WI38 (cell line): ENCODE measurements at regions not wholly inside any gene's neighbourhood (a gene's known extent, or its start where the extent isn't known, plus 50 kb on each side); places are given as distances from the start of the nearest gene placed in this dataset.

Experiments
- H3K4me3 ChIP-seq: 2 replicates; pipeline ENCODE4 v1.5.1; 2011; ENCODE audit warnings: low read depth, mild to moderate bottlenecking, control low read depth, low read length
- CTCF ChIP-seq: IDR thresholded peaks from 2 replicates; pipeline ENCODE4 v1.5.1; 2012; ENCODE audit warnings: low read depth, mild to moderate bottlenecking, control low read depth, low read length

- no peak for TF ChIP-seq CTCF
- H3K4me3 ChIP-seq = no peak overlapping the region
Observed at GRCh38 chr3:162994165-162994564, 1497.6 kb downstream of the OTOL1 start.

- no peak for TF ChIP-seq CTCF
Observed at GRCh38 chr3:162996368-162996767, 1499.8 kb downstream of the OTOL1 start.

GRCh38 chr3:162998205-162998604 is 1501.6 kb downstream of the OTOL1 start:
- H3K4me3 ChIP-seq = no peak overlapping the region
- TF ChIP-seq CTCF = no peak

More at GRCh38 chr3:162996368-162996767, 1499.8 kb downstream of the OTOL1 start:
- H3K4me3 ChIP-seq = no peak overlapping the region

GRCh38 chr3:163011596-163011995 is 1515.0 kb downstream of the OTOL1 start:
- TF ChIP-seq CTCF = no peak
- no peak overlapping the region for H3K4me3 ChIP-seq

- no peak overlapping the region for H3K4me3 ChIP-seq
- no peak for TF ChIP-seq CTCF
Observed at GRCh38 chr3:163016251-163016650, 1519.6 kb downstream of the OTOL1 start.

GRCh38 chr3:163018067-163018466 is 1521.5 kb downstream of the OTOL1 start:
- no peak for TF ChIP-seq CTCF
- H3K4me3 ChIP-seq = no peak overlapping the region

- H3K4me3 ChIP-seq = no peak overlapping the region
- no peak for TF ChIP-seq CTCF
Observed at GRCh38 chr3:163018664-163019063, 1522.1 kb downstream of the OTOL1 start.
